Stimulated activated CD4-positive, alpha-beta T cell treated with anti-CD3 and anti-CD28 coated beads, Interleukin-1b, Interleukin-23, amount 100 ng/mL, for 24 hours (primary cell): ENCODE measurements at regions not wholly inside any gene's neighbourhood (a gene's known extent, or its start where the extent isn't known, plus 50 kb on each side); places are given as distances from the start of the nearest gene placed in this dataset.

ENCODE experiments used
- DNase-seq, 4 experiments: peaks; one replicate each; pipeline ENCODE4 v3.0.0-alpha.2; 2020; ENCODE audit warnings: low read depth in 4 of 4, low spot score in 1 of 4

DNA sequence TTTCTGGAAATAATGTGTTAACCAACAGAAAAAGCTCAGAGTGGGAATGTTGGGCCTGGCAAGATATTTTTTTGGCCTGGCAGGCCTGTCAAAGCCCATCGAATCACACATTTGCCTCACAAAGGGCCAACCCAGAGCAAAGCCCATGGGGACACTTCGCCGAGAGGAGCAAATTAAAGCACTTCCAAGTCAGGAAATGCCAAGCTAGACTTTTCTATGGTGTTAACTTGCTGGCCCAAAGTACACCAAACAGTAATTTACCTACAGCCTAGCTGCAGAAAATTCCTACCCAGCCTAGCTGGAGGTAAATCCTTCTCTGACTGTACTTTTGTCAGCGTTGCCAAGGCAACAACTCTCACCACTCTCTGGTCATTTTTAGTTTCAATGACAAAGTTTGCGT lies 288.6 kb upstream of the LDB2 start:
- no peak for DNase-seq

GRCh38 chr4:17182888-17183287 lies 284.4 kb upstream of the LDB2 start:
- DNase-seq, result no peak

DNA sequence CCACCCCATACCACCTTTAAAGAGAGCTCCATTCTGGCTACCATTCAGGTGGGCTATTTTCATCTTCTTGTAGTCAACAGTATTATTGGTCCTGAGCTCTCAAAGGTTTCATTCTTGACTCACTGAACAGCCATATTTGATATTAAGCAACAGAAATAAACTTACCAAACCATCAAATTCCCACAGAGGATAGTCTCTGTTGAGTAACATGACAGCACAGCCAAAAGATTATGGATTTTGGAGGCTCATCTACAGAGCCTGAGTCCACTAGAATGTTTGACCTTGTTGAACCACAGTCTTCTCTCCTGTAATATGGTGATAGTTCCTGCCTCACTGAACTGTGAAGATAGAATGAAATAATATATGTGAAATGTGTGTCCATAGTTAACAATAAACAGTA lies 276.3 kb upstream of the LDB2 start:
- DNase-seq, result no peak

GRCh38 chr4:17173300-17173699 lies 274.9 kb upstream of the LDB2 start:
- DNase-seq, result no peak

DNA sequence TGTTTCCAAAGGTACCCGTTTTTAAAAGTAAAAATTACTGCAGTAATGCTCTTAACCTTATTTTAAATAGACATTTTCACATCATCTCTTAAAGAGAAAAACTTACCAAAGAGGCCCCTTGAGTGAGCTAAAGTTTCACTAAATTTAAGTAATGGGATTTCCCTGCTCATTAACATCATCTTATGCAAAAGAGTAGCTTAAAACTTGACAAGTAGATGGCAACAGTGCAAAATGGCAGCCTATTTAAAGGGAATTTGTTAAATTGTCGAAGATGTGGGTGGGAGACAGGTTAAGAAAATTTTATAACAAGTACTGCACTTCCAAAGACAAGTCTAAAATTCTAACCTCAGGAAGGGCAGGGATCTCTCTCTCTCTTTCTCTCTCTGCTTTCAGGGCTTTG lies 271.7 kb upstream of the LDB2 start:
- no peak for DNase-seq

GRCh38 chr4:17169699-17170098 lies 271.3 kb upstream of the LDB2 start:
- DNase-seq, result no peak

- DNase-seq, result no peak
These were observed 270.1 kb upstream of the LDB2 start for GRCh38 chr4:17168571-17168970.

GRCh38 chr4:17166954-17167353 lies 268.5 kb upstream of the LDB2 start:
- no peak for DNase-seq

DNA sequence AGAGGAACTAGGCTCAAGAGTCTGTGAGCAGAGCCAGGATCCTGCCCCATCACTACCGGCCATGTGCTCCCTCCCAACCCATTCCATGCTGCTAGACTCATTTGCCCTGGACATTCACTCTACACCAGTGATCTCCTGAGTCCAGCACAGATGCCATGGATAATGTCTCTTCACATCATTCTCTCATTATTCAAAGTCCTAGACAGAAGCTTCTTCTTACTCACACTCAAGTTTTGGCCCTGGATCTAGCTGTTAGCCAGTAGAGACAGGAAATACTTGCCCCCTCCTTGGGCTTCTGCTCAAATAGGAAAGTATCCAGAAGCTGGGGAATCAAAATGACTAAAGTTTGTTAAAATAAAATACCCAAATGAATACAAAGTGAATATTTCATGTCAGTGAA lies 266.8 kb upstream of the LDB2 start:
- no peak for DNase-seq

GRCh38 chr4:17164666-17165065 lies 266.2 kb upstream of the LDB2 start:
- no peak for DNase-seq

DNA sequence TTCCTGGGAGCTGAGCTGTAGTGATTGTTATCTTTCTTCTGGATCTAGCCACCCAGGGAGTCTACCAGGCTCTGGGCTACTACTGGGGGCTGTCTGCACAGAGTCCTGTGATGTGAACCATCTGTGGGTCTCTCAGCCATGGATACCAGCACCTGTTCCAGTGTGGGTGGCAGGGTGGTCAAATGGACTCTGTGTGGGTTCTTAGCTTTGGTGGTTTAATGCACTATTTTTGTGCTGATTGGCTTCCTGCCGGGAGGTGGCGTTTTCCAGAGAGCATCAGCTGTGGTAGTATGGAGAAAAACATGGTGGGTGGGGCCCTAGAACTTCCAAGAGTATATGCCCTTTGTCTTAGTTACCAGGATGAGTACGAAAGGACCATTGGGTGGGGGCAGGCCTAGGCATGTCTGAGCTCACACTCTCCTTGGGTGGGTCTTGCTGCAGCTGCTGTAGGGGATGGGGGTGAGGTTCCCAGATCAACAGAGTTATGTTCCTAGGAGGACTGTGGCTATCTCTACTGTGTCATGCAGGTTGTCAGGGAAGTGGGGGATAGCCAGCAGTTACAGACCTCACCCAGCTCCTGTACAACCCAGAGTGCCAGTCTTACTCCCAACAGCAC lies 264.8 kb upstream of the LDB2 start:
- no peak for DNase-seq

GRCh38 chr4:17157304-17157703 lies 258.9 kb upstream of the LDB2 start:
- DNase-seq, result no peak

DNA sequence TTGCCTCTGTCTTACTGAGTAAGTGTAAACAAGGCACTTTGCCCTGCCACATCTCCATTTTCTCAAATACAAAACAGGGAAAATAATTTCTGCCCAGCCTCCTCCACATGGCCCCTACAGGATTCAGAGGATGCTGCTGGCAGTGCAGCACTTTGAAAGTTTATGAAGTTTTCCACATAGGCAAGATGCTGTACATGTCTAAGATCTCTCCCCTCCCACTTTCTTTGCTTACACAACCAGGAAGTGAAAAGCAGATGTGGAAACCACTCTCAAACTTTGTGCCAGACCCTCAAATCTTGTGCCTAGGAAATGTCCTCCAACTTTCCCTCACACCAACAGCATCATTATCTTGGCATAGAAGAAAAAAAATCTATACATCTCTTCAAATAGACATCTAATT lies 257.0 kb upstream of the LDB2 start:
- DNase-seq, result no peak

DNA sequence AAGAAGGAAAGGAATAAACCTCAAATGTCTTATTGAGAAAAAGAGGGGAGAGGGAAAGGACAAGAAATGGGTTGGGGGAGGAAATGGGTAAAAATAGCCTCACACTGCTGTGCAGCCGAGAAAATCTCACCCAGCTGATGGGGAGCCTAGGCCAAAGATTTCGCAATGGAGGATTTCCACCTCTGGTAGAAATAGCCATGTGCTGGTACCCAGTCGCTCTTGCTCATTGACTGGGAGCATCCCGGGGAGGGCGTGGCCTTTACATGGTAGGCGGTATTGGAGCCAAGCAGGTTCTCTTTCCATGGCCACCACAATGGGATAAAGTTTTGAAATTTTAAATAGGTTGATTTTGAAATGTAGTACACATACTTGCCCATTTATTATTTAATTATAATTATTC lies 255.1 kb upstream of the LDB2 start:
- no peak for DNase-seq

DNA sequence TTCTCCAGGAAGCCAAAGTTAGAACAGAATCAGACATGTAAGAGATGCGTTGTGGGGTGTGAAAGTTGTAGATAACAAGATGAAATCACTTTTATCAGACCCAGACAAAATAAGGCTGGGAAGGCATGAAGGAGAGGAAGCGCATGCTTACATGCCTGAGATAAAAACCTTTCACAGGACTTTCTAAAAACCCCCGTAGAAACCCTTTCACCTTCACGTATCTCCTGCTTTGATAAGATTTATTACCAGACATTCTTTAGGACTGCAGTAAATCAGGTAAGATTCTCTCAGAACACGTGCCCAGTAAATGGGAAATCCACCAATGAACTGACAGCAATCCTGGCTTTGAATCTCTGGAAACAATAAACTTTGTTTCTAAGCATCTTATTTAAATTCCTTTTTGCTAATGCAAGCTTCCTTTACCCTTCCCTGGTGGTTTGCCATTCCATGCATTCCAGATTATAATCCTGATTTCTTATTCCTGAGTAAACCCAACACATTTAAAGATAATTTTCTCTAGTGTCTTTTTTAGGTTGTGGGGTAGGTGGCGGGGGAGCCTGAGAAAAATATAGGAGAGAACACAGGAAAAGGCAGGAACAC lies 254.6 kb upstream of the LDB2 start:
- DNase-seq, result no peak

DNA sequence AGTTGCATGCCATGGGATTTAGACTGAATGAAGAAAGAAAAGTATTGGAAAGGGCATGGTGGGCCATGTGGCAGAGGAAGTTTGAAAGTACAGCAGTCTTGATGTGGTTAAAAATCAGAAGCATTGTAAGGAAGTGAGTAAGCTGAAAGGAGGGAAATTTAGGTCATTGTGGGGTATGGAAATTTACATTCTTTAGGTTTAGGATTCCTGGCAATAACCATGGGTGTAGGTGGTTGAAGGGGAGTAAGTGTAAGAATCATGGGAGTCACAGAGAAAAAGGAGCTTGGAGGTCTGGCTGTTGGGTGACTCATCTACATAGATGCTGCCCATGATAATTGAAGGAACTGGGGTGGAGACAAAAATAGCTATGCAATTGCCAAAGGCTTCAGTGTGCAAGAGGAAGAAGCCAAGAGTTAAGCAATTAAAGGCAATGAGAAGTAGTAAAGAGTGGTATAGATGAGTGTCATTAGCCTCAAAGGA lies 243.8 kb upstream of the LDB2 start:
- DNase-seq, result no peak

- no peak for DNase-seq
These were observed 240.4 kb upstream of the LDB2 start for GRCh38 chr4:17138847-17139246.

DNA sequence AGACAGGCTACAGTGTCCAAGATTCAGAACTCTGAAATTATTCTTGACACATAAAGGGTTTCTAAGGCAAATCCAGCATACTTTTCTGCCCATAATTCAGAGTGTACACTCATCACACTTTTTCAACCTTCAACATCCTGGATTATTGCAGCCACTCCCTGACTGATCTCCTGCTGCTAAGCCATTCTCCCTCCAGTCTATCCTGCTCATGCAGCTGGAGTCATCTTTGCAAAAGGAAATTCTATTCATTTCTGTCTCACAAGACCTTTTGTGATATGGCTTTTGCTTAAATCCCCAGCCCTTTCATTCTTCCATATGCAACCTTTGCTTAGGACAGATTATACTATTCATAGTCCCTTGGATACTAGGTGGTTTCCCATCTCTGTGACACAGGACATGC lies 236.1 kb upstream of the LDB2 start:
- DNase-seq, result no peak

- DNase-seq, result no peak
These were observed 235.7 kb upstream of the LDB2 start for GRCh38 chr4:17134100-17134499.

DNA sequence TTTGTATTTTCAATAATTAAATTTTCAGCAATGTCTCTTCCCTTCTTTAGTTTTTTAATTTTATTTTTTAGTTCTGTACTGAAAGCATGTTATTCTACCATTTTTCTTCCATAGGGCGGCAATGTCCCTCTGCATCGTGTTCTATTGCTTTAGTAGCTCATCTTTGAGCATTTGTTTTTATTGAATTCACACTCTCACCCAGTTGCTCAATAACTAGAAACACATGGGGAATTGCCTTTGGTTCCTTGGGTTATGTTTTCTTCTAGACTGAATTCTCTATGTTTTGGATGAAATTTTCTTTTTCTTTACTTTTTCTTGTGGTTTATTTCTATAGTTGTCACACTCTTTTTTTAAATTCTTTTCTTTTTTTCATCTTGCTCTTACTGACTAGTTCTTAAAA lies 233.8 kb upstream of the LDB2 start:
- DNase-seq, result no peak

GRCh38 chr4:17128268-17128667 lies 229.8 kb upstream of the LDB2 start:
- DNase-seq, result no peak

GRCh38 chr4:17126321-17126966 lies 228.0 kb upstream of the LDB2 start:
- no peak for DNase-seq

DNA sequence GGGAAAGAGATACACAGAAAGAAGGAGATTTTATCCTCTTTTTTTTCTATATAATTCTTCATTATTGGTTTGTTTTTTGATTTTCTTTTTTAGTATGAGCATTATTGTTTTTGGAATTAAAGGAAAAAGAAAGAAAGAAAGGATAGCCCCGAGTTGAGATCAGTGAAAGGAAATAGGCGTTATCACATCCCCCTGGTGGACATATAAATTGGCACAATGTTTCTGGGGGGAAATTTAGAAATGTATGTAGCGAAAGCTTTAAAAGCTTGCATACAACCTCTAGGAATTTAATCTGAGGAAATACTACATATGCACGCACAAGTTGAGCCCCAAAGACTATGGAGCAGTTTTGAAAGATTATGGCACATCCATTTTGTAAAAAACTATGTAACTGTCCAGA lies 226.3 kb upstream of the LDB2 start:
- no peak for DNase-seq
